K562 (cell line): ENCODE measurements at regions not wholly inside any gene's neighbourhood (a gene's known extent, or its start where the extent isn't known, plus 50 kb on each side); places are given as distances from the start of the nearest gene placed in this dataset.

Experiments
- BCOR ChIP-seq: fragments of 450-650 bp; IDR thresholded peaks from 2 replicates; pipeline ENCODE4 v1.6.1; 2016
- CEBPG ChIP-seq, 3 experiments: fragments of 200-800 bp in 1 of 3; sonication (Bioruptor generic) in 1 of 3; sonication (generic) in 1 of 3; formaldehyde crosslinking in 1 of 3; IDR thresholded peaks in 2 of 3; conservative IDR thresholded peaks in 1 of 3; 2 replicates each; pipeline versions ENCODE4 v1.6.1 to v1.8.0; 2016 to 2022; ENCODE audit warnings: missing compliant biosample characterization in 2 of 3, missing genetic modification characterization in 2 of 3, mild to moderate bottlenecking in 1 of 3, missing genetic modification reagents in 1 of 3
- FOXA3 ChIP-seq, 2 experiments: fragments of 450-650 bp in 1 of 2; sonication (generic) in 1 of 2; formaldehyde crosslinking; IDR thresholded peaks in 1 of 2; conservative IDR thresholded peaks in 1 of 2; 2 replicates each; pipeline versions ENCODE4 v1.4.0 to v1.8.0; 2020 to 2022; ENCODE audit warnings: mild to moderate bottlenecking in 2 of 2, missing genetic modification reagents in 1 of 2
- HMG20A ChIP-seq: fragments of 450-650 bp; formaldehyde crosslinking; conservative IDR thresholded peaks from 2 replicates; pipeline ENCODE4 v1.4.0; 2020; ENCODE audit warnings: mild to moderate bottlenecking, mixed read lengths
- KLF16 ChIP-seq: IDR thresholded peaks from 2 replicates; pipeline ENCODE4 v1.6.1; 2016; ENCODE audit warnings: antibody characterized with exemption
- MAFF ChIP-seq: IDR thresholded peaks from 2 replicates; pipeline ENCODE4 v1.6.1; 2012; ENCODE audit warnings: low read length, improper control_type of control experiment
- NFRKB ChIP-seq: fragments of 450-650 bp; IDR thresholded peaks from 2 replicates; pipeline ENCODE4 v1.6.1; 2016; ENCODE audit warnings: low read depth
- RBFOX2 ChIP-seq: fragments of 200-400 bp; formaldehyde crosslinking; IDR thresholded peaks from 2 replicates; pipeline ENCODE4 v1.6.1; 2017; ENCODE audit warnings: low read depth, mild to moderate bottlenecking, low read length, moderate library complexity
- TAL1 ChIP-seq: fragments of 450-650 bp; IDR thresholded peaks from 2 replicates; pipeline ENCODE4 v1.6.1; 2016; ENCODE audit warnings: mild to moderate bottlenecking
- ZBTB40 ChIP-seq, 2 experiments: fragments of 450-650 bp in 1 of 2; sonication (generic) in 1 of 2; formaldehyde crosslinking in 1 of 2; IDR thresholded peaks; 2 replicates each; pipeline versions ENCODE4 v1.7.1 to v1.9.0; 2016 to 2022; ENCODE audit warnings: inconsistent platforms in 1 of 2, mild to moderate bottlenecking in 1 of 2, missing genetic modification reagents in 1 of 2
- ZBTB5 ChIP-seq: fragments of 450-650 bp; IDR thresholded peaks from 2 replicates; pipeline ENCODE4 v1.6.1; 2017; ENCODE audit warnings: antibody characterized with exemption
- ZBTB7A ChIP-seq: IDR thresholded peaks from 2 replicates; pipeline ENCODE4 v1.6.1; 2011; ENCODE audit warnings: low read depth, mild to moderate bottlenecking, low read length, moderate library complexity, borderline replicate concordance; ENCODE audit not compliant: control insufficient read depth
- ZFPM2 ChIP-seq: fragments of 250-450 bp; sonication (Bioruptor Pico); IDR thresholded peaks from 2 replicates; pipeline ENCODE4 v1.5.1; 2022; ENCODE audit warnings: mild to moderate bottlenecking
- ZNF282 ChIP-seq: sonication (generic); formaldehyde crosslinking; IDR thresholded peaks from 2 replicates; pipeline ENCODE4 v1.8.1; 2023; ENCODE audit warnings: missing genetic modification reagents
- ZNF311 ChIP-seq: fragments of 250-450 bp; sonication (Bioruptor Pico); IDR thresholded peaks from 2 replicates; pipeline ENCODE4 v1.4.0; 2020; ENCODE audit warnings: mild to moderate bottlenecking, moderate library complexity
- ZNF79 ChIP-seq: fragments of 250-450 bp; sonication (Bioruptor Pico); IDR thresholded peaks from 2 replicates; pipeline ENCODE4 v1.4.0; 2020; ENCODE audit warnings: low read depth, mild to moderate bottlenecking, moderate library complexity

- 0 out of 2 replicates have a peak, but pooled peaks have one; percentile 37 for TF ChIP-seq ZBTB40 (IDR thresholded peaks at IDR 0.05)
- TF ChIP-seq ZBTB40 (CRISPR knock-in tag; IDR thresholded peaks at IDR 0.05), result no peak
- TF ChIP-seq MAFF, result no peak
- no peak for TF ChIP-seq ZNF282 (CRISPR knock-in tag)
- no peak for TF ChIP-seq KLF16
- TF ChIP-seq ZNF79 (CRISPR knock-in tag), result no peak
- TF ChIP-seq HMG20A, result no peak
- TF ChIP-seq RBFOX2, result no peak
- no peak for TF ChIP-seq TAL1
- 0 out of 2 replicates have a peak, but pooled peaks have one; percentile 15 for TF ChIP-seq ZNF311
- no peak for TF ChIP-seq BCOR
- no peak for TF ChIP-seq ZFPM2 (CRISPR knock-in tag)
- TF ChIP-seq NFRKB, result peak; percentile 93
- TF ChIP-seq ZBTB5, result no peak
- TF ChIP-seq FOXA3 (CRISPR knock-in tag; conservative IDR thresholded peaks at IDR 0.05 in 1 of 2, IDR thresholded peaks at IDR 0.05 in 1 of 2), result no peak
- no peak for TF ChIP-seq ZBTB7A
- TF ChIP-seq CEBPG (CRISPR knock-in tag; IDR thresholded peaks at IDR 0.05), result no peak
- peak in 1 of 2 experiments; percentile 79; a peak in 3 of 4 replicates for TF ChIP-seq CEBPG (tag; conservative IDR thresholded peaks at IDR 0.05 in 1 of 2, IDR thresholded peaks at IDR 0.05 in 1 of 2)
Observed at GRCh38 chr6:146875927-146876270, 277.1 kb downstream of the ADGB start (continued).
